AG20443 (cell line): ENCODE measurements at regions not wholly inside any gene's neighbourhood (a gene's known extent, or its start where the extent isn't known, plus 50 kb on each side); places are given as distances from the start of the nearest gene placed in this dataset.
"Not testable (repeated sequence)": the region's sequence is repeated elsewhere in the genome, so short reads cannot be mapped to it uniquely, and the experiment has no call there.

Experiments used
- DNase-seq: peaks from one replicate; pipeline ENCODE4 v3.0.0; 2012; ENCODE audit warnings: low spot score, mixed read lengths

DNA sequence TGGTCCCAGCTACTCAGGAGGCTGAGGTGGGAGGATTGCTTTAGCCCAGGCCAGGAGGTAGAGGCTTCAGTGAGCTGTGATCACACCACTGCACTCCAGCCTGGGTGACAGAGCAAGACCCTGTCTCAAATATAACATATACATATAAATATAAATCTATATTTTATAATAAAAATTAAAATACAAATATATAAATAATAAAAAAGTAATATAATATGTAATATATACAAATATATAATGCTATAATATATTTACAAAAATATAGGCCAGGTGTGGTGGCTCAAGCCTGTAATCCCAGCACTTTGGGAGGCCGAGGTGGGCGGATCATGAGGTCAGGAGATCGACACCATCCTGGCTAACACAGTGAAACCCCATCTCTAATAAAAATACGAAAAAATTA, 131.4 kb downstream of the MFAP3L start:
- not testable (repeated sequence) for DNase-seq

DNA sequence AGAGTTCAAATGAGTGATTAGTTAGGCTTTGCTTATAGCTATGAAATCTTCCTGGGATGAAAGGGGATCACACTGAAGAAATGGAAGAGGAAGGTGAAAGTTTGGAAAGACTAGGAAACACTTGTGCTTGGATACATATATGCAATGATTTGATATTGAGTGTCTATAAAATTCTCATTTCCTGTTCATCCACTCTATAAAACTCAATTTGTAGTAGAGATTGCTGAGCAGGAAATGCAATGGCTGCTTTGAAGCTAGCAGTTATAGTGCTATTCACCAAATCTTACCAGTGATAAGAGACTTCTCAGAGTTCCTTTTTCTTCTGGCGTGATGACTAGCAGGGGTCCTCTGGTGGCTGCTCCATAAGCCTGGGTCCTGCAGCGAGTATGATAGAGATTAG, 128.1 kb upstream of the HPF1 start:
- no peak for DNase-seq

DNA sequence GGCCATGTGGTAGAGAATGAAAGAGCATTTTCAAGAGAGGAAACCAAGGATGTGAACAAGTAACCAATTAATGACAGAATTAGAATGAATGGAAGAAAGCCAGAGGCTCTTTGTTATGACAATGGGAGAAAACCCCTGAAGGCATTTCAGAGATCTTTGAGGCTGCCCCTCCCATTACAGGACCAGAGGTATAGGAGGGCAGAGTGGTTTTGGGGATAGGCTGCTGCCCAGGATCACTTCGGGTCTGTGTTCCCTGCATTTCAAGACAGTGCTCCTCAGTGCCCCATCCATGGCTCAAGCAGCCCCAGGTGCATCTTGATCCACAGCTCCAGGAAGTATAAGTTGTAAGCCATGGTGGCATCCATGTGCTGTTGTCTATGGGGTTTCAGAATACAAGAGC, 124.0 kb upstream of the HPF1 start:
- DNase-seq: no peak

DNA sequence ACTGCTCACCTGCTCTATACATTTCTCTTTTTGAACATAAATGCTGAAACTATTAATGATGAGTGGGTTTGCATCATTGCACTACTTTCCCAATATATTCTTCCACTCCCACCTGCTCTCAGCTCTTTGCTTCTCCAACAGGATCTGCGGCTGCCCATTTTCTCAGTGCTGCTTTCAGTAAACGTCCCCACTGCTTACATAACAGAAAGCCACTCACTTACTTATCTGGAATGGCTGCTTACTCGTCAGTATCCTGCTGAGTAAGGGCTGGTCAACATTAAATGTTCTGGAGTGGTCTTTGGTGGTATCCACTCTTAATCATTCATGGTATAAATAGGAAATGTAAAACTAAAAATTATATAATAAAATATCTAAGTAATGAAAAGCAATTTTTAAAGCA, 112.8 kb upstream of the HPF1 start:
- no peak for DNase-seq

DNA sequence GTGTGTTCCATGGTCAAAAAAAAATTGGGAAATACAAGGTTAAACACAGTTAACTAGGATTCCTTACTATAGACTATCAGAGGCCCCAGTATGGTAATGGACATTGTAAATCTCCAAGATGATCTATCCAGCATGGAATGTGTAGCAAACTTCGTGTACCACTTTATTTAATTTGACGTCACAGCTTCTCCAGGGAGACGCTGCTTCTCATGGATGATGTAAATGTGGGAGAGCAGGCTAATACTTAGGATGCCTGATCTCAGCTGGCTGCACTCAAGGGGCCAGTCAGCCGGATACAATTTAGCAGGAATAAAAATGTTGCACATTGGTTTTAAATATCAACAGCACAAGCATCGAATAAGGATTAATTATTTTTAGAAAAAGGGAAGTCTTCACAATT, 111.7 kb upstream of the HPF1 start:
- DNase-seq: no peak

DNA sequence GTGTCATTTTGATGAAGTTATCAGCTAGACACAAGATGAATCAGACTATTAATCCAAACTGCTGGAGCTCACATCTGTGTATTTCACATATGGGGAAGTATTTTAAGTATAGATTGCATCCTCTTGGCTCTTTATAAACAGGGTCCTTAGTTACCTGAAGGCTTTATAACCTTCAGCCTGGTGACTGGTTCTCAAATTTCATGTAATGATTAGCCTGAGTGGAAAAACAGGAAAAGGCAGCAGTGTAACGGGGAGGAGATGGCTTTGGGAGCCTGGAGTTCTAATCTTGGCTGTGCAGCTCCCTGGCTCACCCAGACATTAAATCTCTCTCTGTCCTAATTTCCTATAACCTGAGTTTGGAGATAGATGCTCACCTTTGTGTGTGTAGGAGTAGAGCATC, 103.8 kb upstream of the HPF1 start:
- DNase-seq: no peak

GRCh38 chr4:169859366-169860216, 101.8 kb upstream of the HPF1 start:
- DNase-seq: no peak

- no peak for DNase-seq
Measured at GRCh38 chr4:169854090-169854489, 96.3 kb upstream of the HPF1 start.

GRCh38 chr4:169852481-169852880, 94.7 kb upstream of the HPF1 start:
- DNase-seq: no peak

GRCh38 chr4:169851750-169852149, 94.0 kb upstream of the HPF1 start:
- no peak for DNase-seq

DNA sequence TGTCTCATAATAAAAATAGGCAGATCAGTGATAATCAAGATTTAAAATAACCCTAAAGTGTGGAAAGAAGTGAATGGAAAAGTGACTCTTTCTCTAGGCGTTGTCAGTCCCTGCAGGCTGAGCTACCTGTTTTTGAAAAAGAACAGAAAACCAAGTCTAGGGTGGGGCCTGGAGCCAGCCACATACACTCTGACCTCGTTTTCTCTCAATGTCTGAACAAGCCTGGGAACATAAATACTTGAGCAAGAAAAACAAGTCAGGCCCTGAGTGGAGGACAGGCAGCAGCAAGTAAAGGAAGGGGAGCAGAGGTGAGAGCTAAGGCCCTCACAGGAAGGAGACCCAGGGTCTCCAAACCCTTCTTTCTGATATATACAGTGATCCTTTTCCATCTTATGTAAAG, 91.7 kb upstream of the HPF1 start:
- DNase-seq: no peak

DNA sequence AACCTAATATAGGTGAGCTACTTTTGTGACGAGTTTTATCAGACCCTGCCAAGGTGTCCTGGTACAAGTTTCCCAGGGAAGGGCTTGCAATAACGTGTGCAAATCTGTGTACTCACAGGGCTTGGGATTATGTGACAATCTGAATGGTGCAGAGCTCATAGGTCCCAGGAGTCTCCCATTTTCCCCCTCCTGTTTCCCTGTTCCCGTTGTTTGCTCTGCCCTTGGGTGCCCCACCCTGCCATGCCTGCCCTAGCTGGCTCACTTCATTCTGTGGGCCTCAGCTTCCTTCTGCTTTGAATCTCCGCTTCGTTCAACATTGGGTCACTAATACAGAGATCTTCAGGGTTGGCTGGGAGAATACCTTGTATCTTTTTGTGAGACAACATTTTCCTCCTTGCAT, 90.3 kb upstream of the HPF1 start:
- no peak for DNase-seq

GRCh38 chr4:169847171-169847570, 89.4 kb upstream of the HPF1 start:
- DNase-seq: no peak

GRCh38 chr4:169846396-169846795, 88.7 kb upstream of the HPF1 start:
- DNase-seq: no peak

DNA sequence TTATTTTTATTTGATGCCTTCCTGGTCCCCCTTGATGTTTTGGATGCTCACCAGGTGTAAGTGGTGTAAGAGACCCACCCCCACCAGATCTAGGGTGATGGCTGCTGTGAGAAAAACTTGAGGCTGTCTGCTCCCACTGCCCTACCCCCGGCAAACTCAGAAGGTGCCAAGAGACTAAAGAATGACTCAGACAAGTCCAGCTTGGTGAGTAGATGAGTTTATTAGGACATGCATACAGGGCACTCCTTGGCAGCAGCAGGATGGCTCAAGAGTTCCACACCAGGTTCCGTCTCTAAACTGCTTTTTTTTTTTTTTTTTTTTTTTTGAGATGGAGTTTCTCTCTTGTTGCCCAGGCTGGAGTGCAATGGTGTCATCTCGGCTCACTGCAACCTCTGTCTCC, 84.0 kb upstream of the HPF1 start:
- DNase-seq: no peak

DNA sequence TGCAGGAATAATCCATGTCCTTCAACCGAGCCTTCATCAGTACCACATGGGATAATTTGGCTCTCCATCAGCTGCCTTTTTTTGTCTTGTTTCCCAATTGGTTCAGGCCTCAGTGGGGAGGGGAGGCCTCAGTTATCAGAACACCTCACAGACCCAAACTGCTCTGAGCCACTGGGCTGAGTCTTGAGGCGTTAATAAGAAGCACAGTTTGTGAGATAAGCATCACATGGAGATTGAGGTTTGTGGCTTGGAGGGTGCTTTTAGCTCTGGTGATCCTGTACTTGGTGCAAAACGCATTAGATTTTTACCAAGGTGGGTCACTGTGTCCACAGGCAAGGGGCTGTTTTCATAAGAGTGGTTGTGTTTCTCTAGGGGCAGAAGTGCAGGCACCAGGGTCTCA, 82.8 kb upstream of the HPF1 start:
- no peak for DNase-seq

- not testable (repeated sequence) for DNase-seq
Measured at GRCh38 chr4:169828329-169828728, 70.6 kb upstream of the HPF1 start.

DNA sequence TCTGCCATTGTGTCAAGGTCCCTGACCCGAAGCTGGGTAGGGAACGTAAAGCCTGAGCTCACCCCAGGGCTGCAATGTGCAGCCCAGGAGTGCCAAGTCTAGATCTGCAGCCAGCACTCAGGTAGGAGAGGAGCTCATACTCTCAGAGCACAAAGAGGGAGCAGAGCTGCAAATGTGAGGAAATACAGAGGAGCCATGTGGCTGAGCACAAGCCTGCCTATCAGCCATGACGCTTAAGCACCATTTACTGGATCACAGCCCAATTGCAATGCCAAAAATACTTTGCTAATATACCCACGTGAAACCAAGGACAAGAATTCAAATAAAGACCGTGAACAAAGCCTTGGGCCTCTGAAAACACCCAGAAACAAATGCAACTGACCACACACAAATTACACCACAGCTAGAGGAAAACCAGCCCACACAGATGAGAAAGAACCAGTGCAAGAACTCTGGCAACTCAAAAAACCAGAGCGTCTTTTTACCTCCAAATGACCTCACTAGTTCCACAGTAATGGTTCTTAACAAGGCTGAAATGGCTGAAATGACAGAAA, 69.0 kb upstream of the HPF1 start:
- no peak for DNase-seq

DNA sequence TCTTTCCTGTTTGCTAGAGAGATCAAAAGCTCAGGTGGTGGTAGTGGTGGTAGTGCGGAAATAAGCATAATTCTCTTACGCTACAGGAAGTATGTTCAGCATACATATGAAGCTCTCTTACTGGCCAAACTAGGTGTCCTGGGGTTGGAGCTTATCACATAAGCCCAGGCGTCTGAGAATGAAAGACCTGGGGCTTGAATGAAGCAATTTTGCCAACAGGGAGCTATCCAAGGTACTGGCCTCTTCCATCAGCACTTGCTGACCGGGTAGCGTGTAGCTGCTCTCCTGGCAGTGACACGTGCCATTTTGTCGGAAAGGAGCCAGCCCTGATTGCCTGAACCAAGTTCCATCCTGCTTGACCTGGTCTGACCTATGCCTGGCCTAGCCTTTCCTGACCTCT, 65.9 kb upstream of the HPF1 start:
- DNase-seq: peak; percentile 70

DNA sequence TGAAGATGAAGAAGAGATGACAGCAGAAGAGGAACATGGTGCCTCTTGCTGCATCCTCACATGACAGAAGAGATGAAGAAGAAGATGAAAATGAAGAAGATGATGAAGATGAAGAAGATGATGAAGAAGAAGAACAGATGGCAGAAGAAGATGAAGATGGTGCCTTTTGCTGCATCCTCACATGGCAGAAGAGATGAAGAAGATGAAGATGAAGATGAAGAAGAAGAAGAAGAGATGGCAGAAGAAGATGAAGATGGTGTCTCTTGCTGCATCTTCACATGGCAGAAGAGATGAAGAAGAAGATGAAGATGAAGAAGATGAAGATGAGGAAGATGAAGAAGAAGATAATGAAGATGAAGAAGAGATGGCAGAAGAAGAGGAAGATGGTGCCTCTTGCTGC, 63.7 kb upstream of the HPF1 start:
- no peak for DNase-seq

GRCh38 chr4:169818063-169818679, 60.4 kb upstream of the HPF1 start:
- no peak for DNase-seq

DNA sequence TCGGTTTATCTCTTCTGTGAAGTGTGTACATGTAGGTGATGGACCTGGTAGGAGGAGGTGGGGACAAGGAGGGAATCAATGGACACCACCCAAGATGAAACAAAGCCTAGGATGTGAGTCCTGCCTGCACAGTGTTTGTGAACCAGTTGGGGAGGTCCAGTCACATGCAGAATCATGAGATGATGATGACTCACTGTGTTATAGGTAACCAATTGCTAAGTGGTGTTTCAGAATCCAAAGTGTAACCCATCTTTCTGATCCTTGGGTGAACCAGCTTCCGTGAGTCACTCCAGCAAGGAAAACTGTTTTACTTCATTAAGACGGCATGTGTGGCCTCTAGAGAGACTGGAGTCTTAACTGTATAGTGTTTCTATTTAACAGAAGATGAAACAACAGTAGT, 57.9 kb upstream of the HPF1 start:
- no peak for DNase-seq

- no peak for DNase-seq
Measured at GRCh38 chr4:169811476-169811875, 53.7 kb upstream of the HPF1 start.
